ENCODE measurements at regions not wholly inside any gene's neighbourhood (a gene's known extent, or its start where the extent isn't known, plus 50 kb on each side); places are given as distances from the start of the nearest gene placed in this dataset.
A peak's percentile ranks its signal among the peaks of the same experiment; 100 is the strongest.

DNA sequence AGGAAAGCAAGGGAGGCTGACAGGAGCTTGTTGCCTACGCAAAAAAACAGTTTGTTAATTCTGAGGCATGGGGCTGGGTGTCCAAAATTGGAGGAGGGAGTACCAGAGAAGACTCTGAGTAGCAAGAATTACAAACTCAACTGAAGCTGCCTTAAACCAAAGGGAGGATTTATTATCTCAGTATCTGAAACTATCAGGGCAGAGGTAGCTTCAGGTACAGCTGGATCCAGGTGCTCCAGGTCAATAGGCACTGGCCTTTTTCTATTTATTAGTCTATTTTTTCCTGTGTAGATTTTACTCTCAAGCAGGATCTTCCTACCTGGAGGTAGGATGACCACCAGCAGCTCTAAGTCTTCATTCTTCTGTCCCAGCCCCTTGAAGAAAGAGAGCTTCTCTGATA is 135.3 kb upstream of the NCOR2 start:
- H3K4me3 ChIP-seq: no peak overlapping the region
- H3K36me3 ChIP-seq: no peaks in the 10 kb centered on the region
- H3K27me3 ChIP-seq: no peaks in the 10 kb centered on the region
- TF ChIP-seq CTCF (IDR thresholded peaks at IDR 0.05) (no peak), POLR2A (IDR thresholded peaks at IDR 0.05) (no peak), POLR2AphosphoS5 (IDR thresholded peaks at IDR 0.05) (no peak), EP300 (IDR thresholded peaks at IDR 0.05) (no peak)
- DNase-seq (no peak), ATAC-seq (ENCODE audit: low FRiP score in 2 of 2) (no peak)
- H3K9me3 ChIP-seq: peaks cover 0 to under 1% (median 0%) of the 10 kb centered on the region in 4 donors
- H3K4me1 ChIP-seq: peaks cover 14 to 55% (median 38%) of the 10 kb centered on the region in 4 donors
- WGBS, 2 donors: 89 to 90% methylated on average over 1 of the region's 1 CpG
- peak overlapping the region; percentile 50 to 96 (median 80) for H3K27ac ChIP-seq

DNA sequence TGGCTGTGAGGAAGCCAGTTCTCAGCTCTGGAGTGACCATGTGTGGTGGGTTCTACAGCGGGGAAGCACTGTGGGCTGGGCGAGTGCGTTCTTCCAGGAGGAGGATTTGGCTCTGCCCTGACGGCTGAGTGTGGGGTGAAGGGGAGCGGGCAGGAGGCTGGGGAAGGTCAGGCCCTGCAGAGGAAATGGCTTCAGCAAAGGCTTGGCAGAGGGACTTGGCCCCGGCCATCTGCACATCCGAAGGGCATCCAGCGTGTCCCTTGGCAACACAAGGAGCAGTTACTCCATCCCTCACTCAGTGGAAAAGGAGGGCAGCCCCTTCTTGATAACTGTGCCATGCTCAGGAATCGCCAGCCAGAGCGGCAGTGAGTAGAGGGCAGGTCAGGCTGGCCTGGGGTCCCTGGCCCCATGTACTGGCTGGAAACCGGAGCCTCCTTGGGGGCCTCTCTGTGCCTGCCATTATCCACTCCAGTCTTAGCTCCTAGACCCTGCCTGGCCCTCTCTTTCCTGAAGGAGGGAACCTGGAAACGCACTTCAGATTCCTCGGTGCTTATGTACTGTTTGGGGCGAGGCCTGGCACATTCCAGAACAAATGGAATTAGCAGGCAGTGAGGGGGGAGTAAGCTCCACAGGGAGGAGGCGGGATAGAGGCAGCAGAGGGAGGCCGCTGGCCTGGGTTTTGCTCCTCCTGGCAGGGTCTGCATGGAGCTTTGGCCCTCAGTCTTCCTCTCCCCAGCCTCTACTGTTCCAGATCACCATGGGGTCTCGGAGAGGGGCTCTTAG is 133.6 kb upstream of the NCOR2 start:
- H3K9me3 ChIP-seq: no peaks in the 10 kb centered on the region
- peak overlapping the region; percentile 78 to 96 (median 84) for H3K27ac ChIP-seq
- H3K4me1 ChIP-seq: peaks cover 17 to 63% (median 43%) of the 10 kb centered on the region in 4 donors
- no peaks in the 10 kb centered on the region for H3K36me3 ChIP-seq
- DNase-seq (peak in 1 of 2 donors; percentile 84), ATAC-seq (ENCODE audit: low FRiP score in 2 of 2) (peak; percentile 65 to 81)
- WGBS, 2 donors: 37 to 44% methylated on average over 16 to 17 of the region's 17 CpGs
- peak in 1 of 4 donors; percentile 64 for TF ChIP-seq POLR2A (IDR thresholded peaks at IDR 0.05)
- TF ChIP-seq POLR2AphosphoS5 (IDR thresholded peaks at IDR 0.05): peak; percentile 75 to 82
- TF ChIP-seq EP300 (IDR thresholded peaks at IDR 0.05): peak; percentile 87 to 97 (median 97)
- TF ChIP-seq CTCF (IDR thresholded peaks at IDR 0.05): no peak
- peak overlapping the region in 1 of 4 donors; percentile 2 for H3K4me3 ChIP-seq
- H3K27me3 ChIP-seq: no peaks in the 10 kb centered on the region

DNA sequence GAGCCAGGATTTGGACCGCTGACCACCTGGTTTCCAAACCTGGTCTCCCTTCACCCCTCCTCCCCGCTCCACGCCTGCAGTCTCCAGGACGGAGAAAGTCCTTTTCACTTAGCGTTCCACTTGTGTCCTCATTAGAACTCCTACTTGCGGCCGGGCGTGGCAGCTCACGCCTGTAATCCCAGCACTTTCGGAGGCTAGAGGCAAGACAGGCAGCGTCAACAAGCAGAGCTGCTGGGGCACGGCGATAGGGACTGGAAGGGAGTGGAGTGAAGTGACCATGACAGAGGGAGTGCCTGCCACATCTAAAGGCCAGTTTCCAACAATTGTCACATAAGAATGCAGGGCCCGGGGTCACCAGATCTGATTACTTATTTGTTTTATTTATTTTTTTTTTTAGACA is 132.5 kb upstream of the NCOR2 start:
- Histone ChIP-seq H3K27me3 (no peaks in the 10 kb centered on the region), H3K27ac (peak overlapping the region; percentile 78 to 96 (median 84)), H3K9me3 (no peaks in the 10 kb centered on the region), H3K4me3 (peak overlapping the region in 1 of 4 donors; percentile 29), H3K36me3 (no peaks in the 10 kb centered on the region), H3K4me1 (peaks cover 22 to 58% (median 42%) of the 10 kb centered on the region in 4 donors)
- ATAC-seq (ENCODE audit: low FRiP score in 2 of 2) (peak in 1 of 2 donors; percentile 68), DNase-seq (peak in 1 of 2 donors; percentile 88)
- WGBS, 2 donors: 53 to 67% methylated on average over 14 of the region's 14 CpGs
- peak; percentile 34 to 67 for TF ChIP-seq POLR2AphosphoS5 (IDR thresholded peaks at IDR 0.05)
- peak in 2 of 6 experiments; percentile 7 to 26 for TF ChIP-seq CTCF (IDR thresholded peaks at IDR 0.05)
- peak in 1 of 4 donors; percentile 64 for TF ChIP-seq POLR2A (IDR thresholded peaks at IDR 0.05)
- peak in 3 of 4 donors; percentile 83 to 87 (median 84) for TF ChIP-seq EP300 (IDR thresholded peaks at IDR 0.05)

DNA sequence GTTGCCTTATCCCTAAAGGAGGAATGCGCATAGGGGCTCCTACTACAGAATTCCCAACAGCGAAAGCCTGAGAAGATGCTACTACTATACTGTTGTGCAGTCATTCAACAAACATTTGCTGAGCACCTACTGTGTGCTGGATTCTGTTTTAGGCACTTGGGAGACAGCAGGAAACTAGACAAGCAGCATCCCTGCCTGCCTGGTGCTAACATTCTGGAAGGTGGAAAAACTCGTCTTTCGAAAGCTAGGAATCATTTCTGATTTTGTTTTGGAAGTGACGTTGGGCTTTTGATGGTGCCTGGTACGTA is 131.5 kb upstream of the NCOR2 start:
- H3K4me1 ChIP-seq: peaks cover 29 to 51% (median 42%) of the 10 kb centered on the region in 4 donors

More for the DNA sequence above, 131.5 kb upstream of the NCOR2 start:
- no peaks in the 10 kb centered on the region for H3K27me3 ChIP-seq
- no peaks in the 10 kb centered on the region for H3K36me3 ChIP-seq
- DNase-seq (no peak), ATAC-seq (ENCODE audit: low FRiP score in 2 of 2) (no peak)
- 56 to 84% methylated on average over 5 to 6 of the region's 6 CpGs for WGBS, 2 donors
- H3K9me3 ChIP-seq: no peaks in the 10 kb centered on the region
- TF ChIP-seq POLR2AphosphoS5 (IDR thresholded peaks at IDR 0.05): no peak
- TF ChIP-seq CTCF (IDR thresholded peaks at IDR 0.05): no peak
- TF ChIP-seq POLR2A (IDR thresholded peaks at IDR 0.05): no peak
- no peak for TF ChIP-seq EP300 (IDR thresholded peaks at IDR 0.05)
- H3K27ac ChIP-seq: peak overlapping the region; percentile 78 to 96 (median 84)
- peak overlapping the region in 2 of 4 donors; percentile 11 to 29 for H3K4me3 ChIP-seq

Data from upper lobe of left lung (tissue), 6 donors.